ENCODE measurements at regions not wholly inside any gene's neighbourhood (a gene's known extent, or its start where the extent isn't known, plus 50 kb on each side); places are given as distances from the start of the nearest gene placed in this dataset.

DNA sequence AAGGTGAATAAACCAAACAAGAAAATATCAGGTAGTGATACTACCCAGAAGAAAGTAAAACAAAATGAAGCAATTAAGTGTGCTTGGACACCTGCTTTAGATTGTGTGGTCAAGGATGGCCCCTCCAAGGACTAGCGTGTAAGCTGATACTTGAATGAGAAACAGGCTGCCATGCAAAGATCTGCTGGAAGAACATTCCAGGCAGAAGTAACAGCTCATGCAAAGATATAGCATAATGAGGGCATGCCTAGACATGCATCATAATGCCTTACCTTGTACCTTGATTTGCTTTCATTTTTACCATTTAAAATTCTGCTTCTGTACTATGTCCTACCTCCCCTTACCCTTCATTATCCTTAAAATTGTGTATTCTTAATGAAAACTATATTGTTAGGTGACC lies 74.8 kb upstream of the HDAC9 start:
- no peak for DNase-seq

DNA sequence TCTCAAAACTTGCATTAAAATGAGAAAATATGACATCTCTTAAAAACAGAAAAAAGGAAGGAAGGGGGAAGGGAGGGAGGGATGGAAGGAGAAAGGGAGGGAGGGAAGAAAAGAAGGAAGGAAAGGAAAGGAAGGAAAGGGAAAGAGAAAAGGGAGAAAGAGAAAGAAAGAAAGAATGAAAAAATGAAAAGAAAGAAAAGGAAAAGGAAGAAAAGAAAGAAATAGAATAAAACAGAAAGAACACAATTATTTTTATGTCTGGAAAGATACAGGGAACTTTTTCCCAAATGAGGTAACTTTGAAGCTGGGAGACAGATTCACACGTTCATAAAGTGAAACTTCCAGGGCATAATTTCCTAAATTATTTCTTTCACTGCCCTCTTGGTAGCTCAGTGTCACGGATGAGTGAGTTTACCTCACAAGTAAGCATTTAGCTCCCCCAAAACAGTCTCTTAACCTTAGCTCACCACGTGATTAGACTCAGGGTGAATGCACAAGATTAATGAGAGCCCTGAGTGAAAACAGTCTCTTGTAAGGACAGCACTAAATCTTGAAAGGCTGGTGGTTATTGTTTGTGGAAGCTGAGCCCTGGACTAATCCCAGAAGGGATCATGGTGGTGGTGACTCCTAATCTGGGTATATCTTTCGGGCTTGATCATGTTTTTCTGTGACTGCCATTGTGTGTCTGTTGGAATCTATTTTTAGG lies 74.1 kb upstream of the HDAC9 start:
- no peak for DNase-seq

DNA sequence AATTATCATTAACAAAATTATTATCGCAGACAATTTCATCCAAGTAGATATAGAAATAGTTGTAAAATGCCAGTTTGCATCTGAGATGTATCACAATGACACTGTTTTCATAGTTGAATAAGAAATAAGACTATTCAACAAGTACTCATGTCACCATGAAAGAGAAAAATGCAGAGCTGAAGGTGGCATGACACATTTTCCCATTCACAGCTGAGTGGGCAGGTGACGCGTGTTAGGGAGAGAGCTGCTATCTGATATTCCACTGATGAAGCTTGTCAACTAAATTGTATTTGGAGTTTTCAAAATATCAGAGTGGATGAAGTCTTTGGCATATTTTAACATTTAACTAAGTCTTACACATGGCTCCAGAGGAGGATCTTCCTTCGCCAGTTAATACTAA lies 70.3 kb upstream of the HDAC9 start:
- DNase-seq, result no peak

DNA sequence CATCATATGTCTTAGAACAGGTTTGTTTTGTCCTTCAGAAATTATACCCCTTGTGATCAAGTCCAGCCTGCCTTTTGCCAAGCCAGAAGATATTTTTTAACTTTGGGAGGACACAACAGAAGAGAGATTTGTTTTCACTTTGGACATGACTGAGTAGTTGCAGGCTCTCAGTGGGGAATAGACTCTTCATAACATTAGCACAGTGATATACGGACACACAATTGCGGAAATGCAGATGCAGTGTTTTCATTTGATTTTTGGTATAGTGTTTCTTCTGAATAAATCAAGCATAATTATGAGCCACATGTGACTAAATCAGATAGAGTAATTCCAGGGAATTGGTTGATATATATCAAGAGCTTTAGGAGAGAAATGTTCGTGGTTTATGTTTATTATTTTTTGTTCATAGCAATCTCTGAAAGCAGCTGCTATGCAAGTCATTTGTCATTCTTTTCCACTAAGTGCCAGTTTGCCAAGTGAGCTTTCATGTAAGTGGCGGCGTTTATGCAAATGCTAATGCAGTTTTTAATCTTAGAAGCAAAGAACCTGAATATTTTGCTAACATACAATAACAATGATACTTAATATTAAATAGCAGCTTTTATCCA lies 69.6 kb upstream of the HDAC9 start:
- DNase-seq, result no peak

DNA sequence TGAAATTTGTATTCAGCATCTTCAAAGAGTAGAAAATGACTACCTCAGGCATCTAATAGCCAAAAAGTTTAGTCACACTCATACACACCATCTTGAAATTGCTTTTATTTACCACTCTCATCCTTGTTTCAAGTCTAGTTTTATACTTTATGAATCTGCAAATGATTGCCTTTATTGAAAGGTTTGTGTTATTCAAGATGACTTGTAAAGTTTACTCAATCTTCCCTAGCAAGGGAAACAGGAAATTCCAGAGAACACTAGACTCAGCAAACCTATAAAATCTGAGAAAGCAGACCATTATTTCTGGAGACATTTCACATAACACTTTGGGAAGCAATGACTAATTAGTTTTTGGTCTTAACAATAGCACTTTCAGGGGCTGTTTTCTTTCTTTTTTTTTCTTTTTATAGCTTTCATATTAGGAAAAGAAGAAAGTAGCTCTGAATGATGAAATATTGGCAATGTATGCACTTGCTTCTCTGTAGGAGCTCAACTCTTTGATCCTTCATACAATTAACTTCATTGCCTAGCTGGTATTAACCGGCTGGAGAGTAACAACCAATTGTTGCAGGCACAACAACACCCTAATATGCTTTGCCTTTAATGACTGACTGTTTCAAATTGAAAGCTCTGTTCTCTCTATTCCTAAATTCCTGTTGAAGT lies 68.9 kb upstream of the HDAC9 start:
- DNase-seq, result peak; percentile 20

DNA sequence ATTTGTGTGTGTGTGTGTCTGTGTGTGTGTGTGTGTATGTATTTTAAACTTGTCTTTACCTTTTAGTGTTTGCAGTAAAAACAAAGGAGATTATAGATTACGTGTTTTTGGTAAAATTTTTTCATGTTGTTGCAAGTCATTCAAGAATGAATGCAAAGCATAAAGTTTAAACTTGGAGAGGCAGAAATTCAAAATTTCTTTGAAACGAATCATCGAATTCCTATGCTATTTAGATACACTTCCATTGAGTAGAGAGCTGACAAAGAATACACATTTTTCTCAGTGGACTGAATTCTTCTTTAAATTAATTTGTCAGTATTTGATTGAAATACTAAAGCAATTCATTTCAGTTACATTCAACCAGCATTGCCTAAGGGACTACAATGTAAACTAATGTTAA lies 66.0 kb upstream of the HDAC9 start:
- DNase-seq, result no peak

DNA sequence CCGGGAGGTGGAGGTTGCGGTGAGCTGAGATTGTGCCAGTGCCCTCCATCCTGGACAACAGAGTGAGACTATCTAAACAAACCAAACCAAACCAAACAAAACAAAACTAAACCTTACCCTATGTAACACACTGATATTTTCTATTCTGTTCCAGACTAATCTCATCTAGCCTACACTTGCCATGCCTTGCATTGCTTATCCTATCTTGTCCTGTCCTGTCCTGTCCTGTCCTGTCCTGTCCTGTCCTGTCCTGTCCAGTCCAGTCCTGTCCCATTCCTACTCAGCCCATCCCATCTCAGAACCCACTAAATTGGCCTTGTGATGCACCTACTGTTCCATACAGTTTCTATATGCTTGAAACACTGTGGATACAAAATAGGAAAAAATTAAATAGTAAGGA lies 64.7 kb upstream of the HDAC9 start:
- no peak for DNase-seq

DNA sequence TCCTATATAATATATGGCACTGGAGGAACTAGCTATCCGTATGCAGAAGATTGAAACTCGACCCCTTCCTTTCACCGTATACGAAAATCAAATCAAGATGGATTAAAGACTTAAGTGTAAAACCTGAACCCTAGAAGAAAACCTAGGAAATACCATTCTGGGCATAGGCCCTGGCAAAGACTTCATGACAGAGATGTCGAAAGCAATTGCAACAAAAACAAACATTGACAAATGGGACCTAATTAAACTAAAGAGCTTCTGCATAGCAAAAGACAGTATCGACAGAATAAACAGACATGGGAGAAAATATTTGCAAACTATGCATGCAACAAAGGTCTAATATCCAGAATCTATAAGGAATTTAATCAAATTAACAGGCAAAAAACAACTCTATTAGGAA lies 61.4 kb upstream of the HDAC9 start:
- DNase-seq, result no peak

DNA sequence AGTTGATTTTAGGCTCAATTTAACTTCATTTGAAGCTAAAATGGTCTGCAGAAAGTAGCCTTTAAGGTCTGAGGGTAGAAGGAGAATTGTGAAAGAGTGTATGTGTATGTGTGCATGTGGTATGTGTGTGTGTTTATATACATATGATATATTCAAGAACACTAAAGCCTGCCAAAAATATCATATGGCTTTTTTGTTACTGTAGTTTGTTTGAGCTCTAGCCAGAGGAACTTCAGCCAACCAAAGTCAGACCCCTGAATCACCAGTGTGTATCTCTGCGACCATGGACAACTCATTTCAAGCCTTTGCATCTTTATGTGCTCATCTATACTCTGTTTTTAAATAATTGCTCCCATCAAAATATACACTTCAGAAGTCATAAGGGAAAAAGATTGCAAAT lies 58.4 kb upstream of the HDAC9 start:
- no peak for DNase-seq

DNA sequence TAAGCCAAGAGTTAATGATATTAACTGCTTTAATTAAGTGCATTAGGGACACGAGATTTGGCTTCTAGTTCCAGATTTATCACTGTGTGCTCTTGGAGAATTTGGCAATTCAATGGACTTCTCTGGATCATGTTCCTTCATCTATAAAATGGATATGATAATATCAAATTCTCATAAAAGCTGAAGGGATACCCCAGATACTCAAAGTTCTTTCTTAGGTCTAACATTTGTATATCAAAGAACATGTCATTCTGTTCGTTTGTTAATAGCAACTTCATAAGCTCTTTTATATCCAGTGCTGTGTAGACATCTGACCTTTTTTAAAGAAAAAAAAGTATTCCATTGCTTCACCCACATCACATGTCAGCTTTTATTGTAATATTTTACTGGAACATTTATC lies 54.6 kb upstream of the HDAC9 start:
- no peak for DNase-seq

DNA sequence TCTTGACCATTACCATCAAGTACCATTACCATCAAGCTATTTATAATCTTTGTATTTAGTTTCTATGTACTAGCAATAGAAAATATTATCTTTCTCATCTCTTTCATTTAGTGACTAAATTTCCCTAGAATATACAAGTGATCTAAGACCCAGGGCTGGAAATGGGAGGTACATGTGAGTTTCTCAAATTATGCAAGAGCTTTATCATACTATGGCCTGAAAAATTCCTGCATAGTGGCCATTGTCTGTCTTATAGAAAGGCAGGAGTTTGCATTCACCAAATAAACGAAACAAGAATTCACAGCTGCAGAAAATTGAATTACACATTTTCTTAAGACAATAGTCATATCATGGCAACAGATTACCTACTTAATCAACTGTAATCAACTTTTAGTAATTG lies 50.7 kb upstream of the HDAC9 start:
- DNase-seq, result peak; percentile 56

DNA sequence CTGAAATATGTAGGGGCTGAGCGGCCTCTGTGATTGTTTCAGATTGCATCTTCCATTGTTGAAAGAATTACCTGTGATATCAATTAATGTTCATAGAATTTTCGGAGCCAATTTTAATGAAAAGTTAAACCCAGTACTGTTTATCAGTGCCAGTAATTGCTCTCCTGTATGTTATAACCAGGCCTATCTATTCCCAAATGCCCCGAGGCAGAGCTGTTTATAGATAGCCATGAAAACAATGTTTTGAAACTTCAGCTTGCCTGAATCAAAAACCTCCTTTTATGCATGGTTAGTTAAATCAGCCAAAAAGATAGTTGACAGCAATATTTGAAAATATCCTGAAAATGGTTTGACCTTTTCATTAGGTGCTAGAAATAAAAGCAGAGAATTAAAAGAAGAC lies 50.1 kb upstream of the HDAC9 start:
- no peak for DNase-seq
